NOMO-1 treated with DMSO at 0.1 percent for 48 hours (cell line): ENCODE measurements at regions not wholly inside any gene's neighbourhood (a gene's known extent, or its start where the extent isn't known, plus 50 kb on each side); places are given as distances from the start of the nearest gene placed in this dataset.
A peak's percentile ranks its signal among the peaks of the same experiment; 100 is the strongest.

ENCODE experiments used
- DNase-seq: peaks from one replicate; lab custom pipeline; 2025; ENCODE audit not compliant: unreplicated experiment; lab: John Stamatoyannopoulos, UW

DNA sequence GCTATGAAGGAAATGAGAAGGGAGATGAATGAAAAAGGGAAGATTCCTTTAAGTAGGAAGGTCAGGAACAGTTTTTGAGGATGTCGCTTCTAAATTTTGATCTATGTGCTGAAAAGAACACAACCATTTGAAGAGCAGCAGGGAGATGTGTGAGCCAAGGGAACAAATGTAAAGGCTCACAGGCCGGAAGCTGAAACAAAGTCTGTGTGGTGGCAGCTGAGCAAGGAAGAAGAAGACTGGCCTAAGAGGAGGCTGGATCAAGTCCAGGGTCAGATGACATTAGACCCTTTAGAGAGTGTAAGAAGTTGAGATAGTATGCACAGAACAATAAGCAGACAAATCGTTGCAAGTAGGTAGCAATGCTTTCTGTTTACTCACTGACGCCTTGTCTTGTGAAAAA is 1631.4 kb upstream of the TENM4 start:
- no peak for DNase-seq

DNA sequence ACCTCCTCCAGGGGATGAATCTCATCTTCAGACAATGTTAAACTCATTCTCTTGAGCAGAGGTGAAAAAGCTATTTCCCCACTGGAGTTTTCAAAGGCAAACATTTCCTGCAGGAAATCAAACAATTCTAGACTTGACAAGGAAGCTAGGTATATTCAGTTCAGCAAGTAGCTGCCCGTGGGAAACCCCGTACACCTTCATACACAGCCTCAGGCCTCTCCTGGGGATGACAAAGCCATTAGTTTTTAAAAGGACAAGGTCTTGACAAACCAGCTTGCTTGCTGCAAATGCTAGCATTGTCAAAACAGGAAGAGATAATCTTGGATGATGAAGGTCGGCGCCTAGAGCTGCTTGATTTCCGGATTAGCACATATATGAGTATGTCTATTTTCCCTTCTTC is 1630.8 kb upstream of the TENM4 start:
- peak; percentile 73 for DNase-seq

DNA sequence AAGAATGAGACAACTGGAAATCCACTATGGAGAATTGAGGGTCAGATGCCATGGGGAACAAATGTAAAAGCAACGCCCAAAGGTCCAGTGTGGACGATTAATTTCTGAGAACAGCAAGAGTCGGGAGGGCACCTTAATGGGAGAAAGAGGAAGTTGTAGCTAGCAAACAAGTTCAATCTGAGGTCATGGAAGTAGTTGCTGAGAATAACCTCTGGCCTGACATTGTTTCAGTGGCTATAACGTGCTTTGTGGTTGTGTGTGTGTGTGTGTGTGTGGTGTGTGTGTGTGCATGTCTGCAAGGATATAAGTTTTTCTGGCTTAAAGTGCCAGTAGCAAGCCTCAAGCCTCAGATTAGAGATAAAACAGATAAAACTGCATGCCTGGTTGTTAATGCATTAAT is 1630.1 kb upstream of the TENM4 start:
- peak; percentile 86 for DNase-seq

DNA sequence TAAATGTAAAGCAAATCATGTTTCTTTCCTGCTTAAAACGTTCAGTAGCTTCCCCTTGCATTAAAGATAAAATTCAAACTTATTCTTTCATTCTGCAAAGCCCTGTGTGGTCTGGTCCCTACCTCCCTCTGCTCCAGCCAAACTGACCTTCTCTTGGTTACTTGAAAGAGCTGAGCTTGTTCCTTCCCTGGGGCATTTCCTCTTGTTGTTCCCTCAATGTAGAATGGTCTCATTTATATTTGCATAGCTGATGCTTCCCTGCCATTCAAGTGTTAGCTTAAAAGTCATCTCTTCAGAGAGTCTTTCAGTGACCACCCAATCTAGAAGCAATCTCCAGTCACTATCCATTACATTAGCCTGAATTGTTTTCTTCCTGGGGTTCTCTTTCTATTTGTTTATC is 1618.5 kb upstream of the TENM4 start:
- no peak for DNase-seq

DNA sequence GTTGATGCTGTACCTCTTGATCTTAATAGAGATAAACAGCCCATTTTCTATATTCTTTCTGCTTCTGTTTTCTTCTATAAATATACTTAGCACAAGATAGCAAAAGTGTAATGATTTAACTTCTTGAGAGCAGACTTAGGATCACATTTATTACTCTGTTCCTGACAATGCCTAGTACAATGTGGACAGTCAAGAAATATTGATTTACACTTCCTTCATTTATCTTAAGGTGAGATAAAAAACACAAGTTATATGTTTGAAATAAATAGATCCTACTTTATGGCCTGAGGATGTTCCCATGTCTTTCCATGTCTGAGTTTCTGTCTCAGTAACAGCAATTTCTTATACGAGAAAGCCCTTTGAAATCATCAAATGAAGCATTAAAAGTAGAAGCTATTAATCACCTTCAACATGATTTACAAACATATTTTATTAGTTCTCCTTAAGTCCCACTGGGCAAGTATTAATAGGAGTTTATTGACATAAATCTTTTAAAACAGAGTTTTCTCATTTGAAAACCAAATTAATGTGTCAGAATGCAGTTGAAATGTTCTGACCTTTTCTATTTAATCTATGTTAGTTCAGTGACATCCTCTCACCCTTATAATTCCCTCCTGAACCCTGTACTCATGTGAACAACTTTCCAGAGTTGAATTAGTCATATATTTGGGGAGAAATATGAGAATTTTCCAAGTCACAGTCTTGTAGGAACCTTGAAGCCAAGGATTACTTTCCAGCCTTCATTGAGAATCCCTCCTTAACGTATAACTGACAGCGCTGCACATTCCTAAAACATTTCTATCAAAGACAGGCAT is 1611.7 kb upstream of the TENM4 start:
- no peak for DNase-seq

DNA sequence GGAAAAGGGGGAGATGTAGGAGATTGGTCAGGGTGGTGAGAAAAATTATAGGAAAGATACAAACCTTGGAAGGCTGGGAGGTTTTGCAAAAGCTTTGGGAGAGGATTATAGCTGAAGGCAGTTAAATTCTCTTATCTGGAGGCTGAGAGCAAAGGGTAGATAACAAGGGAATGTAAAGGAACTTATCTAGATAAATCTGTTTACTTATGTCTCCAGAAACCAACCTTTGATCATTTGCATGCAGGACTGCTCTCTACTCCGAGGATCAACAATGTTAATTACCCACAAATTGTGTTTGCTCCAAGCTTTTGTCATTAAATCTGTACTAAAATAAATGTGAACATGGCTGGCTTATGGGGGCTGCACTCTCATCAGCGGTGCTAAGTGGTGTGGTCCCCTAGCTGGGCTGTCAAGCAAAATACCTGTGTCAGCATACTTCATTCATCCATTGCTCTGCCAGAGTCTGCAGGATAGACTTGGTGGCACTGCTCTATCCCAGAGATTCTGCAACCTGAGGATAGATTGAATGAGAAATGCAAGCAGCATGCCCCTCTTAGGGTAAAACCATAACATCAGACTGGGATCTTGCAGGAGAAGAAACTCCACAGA is 1599.2 kb upstream of the TENM4 start:
- no peak for DNase-seq

DNA sequence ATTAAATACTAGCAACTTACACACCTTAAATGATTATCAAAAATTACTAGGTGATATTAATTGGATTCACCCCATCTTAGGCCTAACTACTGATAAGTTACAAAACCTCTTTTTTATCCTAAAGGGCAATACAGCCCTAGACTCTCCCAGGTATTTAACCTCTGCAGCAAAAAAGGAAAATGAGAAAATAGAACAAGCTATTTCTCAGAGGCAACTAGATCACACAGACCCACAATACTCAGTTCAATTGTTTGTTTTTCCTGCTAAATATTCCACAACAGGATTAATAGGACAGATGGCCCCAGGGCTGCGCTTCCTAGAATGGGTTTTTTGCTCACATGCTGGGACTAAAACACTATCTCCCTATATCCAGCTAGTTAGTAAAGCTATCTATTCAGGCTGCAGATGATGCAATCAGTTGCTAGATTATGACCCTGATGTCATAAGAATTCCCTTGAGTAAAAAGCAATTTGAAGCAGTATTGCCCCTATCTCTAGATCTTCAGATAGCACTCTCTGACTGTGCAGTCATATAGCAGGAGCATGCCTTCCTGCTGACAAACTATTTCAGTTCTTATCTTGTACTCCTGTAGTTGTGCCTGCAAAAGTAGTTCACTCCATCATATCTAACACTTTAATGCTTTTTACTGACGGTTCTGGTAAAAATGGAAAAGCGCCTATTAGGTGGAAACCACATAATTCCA is 1595.5 kb upstream of the TENM4 start:
- DNase-seq: no peak

DNA sequence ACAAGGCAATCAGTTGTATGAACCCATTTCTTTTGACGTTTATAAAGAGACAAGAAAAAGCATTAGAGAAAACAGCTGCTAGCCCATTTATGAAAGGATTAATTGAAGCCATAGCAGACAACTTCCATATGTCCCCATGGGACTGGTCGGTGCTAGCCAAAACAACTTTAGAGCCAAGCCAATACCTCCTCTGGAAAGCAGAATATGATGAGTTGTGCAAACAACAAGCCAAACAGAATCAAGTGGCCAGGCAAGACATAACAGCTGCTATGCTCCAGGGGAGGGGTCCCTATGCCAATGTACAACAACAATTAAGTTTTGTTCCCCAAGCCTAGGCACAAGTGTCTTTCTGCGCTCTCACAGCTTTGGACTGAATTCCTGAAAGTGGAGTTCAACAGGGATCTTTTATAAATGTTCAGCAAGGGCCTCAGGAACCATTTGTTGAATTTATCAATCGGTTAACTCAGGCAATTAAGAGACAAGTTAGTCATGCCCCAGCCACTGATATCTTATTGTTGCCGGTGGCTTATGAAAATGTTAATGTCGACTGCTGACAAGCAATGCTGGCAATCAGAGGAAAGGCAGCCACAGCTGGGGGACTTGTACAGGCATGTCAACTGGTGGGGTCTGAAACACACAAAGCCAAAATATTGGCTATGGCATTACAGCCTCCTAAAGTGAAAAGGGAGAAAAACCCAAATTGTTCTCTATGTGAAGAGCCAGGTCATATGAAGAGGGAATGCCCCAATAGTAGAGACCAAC is 1593.1 kb upstream of the TENM4 start:
- DNase-seq: no peak

DNA sequence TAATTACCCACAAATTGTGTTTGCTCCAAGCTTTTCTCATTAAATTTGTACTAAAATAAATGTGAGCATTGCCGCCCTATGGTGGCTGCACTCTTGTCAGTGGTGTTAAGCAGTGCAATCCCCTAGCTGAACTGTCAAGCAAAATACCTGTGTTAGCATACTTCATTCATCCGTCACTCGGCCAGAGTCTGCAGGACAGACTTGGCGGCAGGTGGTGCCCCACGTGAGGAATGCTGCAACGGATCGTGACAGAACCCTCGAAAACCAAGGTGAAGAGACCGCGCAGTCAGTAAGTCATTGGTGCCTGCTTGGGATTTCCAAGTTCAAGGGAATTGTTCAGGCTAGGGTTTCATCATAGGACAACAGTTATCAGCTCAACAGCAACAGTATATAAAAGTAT is 1592.1 kb upstream of the TENM4 start:
- DNase-seq: no peak

DNA sequence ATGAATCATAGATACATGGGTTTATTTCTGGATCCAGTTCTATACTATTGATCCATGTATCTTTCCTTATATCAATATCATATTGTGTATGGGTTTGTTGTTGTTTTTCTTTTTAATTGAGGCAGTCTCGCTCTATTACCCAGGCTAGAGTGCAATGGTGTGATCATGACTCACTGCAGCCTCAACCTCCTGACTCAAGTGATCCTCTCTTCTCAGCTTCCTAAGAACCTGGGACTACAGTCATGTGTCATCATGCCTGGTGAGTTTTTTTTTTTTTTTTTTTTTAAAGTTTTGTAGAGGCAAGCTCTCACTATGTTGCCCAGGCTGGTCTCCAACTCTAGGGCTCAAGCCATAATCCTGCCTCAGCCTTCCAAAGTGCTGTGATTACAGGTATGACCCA is 1589.4 kb upstream of the TENM4 start:
- no peak for DNase-seq

DNA sequence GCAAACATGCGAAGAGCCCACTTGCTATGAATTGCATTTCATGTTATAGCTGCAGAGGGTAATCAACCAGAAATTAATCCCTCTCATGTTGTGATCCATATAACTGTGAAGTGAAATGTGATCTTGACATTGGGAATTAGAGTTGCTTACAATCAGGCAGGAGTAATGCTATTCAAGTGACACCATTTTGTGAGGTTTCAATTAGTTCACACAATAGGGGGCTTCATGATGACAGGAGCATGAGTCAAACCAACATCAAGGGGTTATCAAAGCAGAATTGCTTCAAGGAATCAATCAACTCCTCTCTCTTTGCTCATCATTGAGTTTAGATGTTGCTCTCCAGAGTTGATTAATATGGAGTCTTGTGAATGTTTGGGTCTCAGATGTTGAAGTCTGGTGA is 1585.2 kb upstream of the TENM4 start:
- no peak for DNase-seq

DNA sequence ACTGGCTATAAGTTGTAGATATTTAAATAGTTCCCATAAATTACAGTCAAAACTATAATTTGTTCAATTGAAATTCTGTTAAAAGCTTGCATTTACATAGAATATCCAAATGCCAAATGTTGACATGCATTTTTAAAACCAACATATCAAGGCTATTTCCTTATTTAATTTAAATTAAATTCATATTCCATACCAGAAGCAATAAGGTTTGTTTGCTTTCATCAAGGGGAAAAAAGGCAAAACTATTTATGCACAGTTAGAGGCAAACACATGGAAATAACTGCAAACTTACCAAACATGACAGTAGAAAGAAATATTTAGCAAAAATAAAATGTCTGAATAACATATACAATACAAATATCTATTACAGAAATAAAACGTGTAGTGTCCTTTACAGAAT is 1581.2 kb upstream of the TENM4 start:
- no peak for DNase-seq

DNA sequence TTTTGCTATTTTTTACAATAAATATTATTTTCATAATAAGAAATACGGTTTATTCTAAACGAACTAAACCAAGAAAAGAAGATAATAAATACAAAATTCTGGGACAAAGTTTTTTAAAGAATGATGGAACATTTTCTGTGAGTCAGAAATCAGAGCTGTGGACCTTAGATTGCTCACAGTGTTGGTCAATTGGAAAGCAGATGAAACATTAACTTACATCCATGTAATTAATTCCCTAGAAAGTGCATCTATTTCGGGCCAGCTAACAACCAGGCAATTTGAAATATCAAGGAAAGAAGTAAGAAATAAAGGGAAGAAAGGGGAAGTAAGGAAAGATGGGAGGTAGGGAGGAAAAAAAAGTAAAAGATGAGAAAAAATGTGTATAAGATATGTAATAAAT is 1569.8 kb upstream of the TENM4 start:
- no peak for DNase-seq

DNA sequence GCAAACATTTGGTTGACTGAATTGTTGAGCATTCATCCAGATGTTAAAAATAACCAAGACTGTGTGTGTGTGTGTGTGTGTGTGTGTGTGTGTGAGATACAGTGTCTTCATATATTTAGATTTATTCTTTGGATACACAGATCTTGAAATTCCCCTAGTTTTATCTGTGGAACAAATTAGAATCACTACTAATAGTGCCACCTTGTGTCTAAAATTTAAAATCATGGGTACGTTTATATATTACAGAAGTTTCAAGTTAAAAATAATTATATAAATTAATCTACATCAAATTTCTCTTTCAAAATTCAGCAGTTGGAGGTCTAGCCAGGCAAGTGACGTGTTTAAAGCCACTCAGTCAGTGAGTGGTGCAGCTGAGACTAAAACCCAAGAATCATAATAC is 1566.2 kb upstream of the TENM4 start:
- peak; percentile 8 for DNase-seq

DNA sequence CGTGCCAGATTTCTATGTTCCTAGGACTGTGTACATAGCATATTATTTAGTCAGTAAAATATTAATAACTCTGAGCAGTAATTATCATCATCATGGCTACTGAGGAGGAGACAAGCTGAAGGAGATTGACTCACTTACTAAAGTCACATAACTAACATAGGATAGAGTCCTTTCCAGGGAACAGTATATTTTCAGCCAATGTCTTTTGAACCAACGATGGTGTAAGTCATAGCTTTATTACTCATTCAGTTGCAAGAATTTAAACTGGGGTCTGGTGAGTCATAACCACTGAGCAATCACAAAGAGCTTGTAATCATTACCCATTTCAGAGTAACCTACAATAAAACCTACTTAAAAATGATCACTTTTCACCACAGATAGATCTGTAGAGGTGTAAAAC is 1564.8 kb upstream of the TENM4 start:
- peak; percentile 74 for DNase-seq

DNA sequence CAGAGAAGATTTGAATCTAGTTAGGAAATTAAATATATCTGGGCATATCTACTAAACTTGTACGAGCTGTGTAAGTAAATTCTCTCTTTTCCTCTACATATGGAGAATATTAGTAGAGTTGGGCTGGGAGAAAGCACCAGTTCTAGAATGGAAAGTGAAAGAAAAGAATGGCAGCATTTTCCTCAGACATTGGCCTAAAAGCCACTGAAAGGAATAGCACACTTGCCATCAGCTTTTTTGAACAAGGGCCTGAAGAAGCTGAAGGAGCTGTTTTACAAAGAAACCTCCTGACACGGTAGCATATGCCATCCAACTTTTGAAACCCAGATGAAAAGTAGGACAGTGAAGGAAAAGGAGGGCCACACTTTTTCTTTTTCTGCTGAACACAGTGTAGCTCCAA is 1563.7 kb upstream of the TENM4 start:
- DNase-seq: no peak

DNA sequence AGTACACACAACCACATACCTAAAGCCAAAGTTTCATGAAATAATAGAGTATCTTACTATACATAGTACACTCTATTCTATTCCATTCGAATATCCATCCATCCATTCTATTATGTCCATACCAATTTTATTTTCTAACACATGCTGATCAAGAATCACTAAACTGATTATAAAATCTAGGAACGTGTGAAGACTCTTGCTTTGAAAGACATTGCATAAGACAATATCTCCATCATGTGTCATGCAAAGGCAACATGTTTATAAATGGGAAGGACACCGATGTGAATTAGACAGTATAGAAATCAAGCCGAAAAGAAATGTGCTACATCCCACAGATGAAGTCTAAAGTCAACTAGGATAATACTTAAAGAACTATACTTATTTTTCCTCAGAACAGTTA is 1561.5 kb upstream of the TENM4 start:
- DNase-seq: no peak

DNA sequence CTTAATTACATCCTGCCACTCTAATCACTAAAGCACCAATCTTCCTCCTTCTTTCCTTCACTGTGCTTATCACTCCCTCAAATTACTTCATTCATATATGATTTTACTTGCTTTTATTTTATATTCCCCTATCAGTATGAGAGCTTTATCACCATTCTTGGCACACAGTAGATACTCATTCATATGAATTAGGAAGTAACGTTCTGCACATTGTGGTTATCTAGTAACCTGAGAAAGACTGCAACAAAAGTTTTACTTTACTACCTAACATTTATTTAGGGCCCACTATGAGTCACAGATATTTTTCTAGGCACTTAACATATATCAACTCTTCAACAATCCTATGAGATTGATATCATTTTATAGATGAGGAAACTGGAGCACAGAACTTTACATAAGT is 1559.9 kb upstream of the TENM4 start:
- DNase-seq: no peak

DNA sequence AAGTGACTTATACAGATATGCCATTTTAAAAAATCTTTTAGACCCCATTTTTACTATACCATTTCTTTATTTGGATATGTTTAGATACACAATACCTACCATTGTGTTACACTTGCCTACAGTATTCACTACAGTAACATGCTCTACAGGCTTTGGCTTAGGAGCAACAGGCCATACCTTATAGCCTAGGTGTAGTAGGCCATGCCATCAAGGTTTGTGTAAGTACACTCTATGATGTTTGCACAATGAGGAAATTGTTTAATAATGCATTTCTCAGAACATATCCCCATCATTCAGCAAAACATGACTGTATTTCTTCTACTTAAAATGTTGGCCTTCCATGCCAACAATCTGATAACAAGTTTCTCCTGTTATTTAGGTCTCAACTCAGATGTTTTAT is 1559.5 kb upstream of the TENM4 start:
- DNase-seq: no peak

DNA sequence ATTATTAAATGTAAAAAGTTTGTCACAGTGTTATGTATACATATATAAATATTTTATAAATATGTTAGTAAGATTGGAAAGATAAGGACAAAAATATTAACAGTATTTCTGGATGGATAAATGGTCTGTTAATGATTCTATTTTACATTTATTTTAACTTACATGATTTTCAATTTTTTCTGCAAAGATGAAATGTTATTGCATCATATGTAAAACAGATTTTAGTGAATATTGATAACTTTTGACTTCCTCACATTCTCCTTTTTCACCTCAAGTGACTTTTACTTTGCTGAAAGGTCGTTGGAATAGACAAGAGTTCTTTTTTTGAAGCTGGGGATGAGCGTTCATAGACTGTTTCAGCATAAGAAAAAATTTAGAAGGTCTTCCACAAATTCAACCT is 1554.7 kb upstream of the TENM4 start:
- DNase-seq: no peak

DNA sequence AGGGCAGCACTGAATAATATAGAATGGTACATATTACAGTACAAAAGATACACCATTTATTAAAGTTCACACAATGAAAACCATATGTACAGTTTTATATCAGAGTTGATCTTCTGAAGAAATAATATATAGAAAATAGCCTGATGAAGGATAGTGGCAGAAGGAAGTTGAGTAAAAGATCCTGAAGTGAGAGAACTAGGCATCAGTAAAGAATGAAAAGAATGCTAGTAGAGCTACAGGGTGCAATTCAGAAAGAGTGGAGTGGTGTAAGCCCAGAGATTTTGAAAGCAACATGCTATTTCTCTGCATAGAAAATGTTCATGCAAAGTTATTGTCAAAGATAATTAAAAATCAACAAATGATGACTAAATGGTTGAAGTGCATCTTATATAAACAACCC is 1552.7 kb upstream of the TENM4 start:
- no peak for DNase-seq

DNA sequence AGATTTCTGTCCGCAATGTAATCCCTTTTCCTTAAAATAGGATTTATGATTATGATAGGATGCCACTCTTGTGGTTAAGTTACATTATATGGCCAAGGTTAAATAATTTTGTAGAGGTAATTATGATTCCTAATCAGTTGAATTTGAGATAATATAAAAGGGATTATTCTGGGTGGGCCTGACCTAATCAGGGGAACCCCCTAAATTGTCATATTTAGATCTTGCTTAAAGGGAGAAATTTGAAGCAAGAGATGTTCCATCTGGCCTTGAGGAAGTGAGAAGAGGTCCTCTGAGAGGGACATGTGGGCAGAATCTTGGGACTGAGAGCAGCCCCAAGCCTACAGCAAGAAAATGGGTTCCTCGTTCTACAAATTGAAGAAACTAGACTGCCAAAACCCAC is 1550.1 kb upstream of the TENM4 start:
- DNase-seq: no peak
